Large intestine (tissue), 3 donors: ENCODE measurements at regions not wholly inside any gene's neighbourhood (a gene's known extent, or its start where the extent isn't known, plus 50 kb on each side); places are given as distances from the start of the nearest gene placed in this dataset.

ENCODE experiments used
- DNase-seq, 2 donors: peaks; one replicate each; pipeline versions ENCODE4 v3.0.0 to v3.0.0-alpha.2; 2013
- H3K27ac ChIP-seq: one replicate; pipeline ENCODE4 v1.5.1; 2013; ENCODE audit warnings: low read length
- H3K27me3 ChIP-seq: 2 replicates; pipeline ENCODE4 v1.6.1; 2013; ENCODE audit warnings: low read length; ENCODE audit not compliant: control insufficient read depth, insufficient read depth
- H3K36me3 ChIP-seq: 2 replicates; pipeline ENCODE4 v1.6.1; 2013; ENCODE audit warnings: low read length; ENCODE audit not compliant: control insufficient read depth, insufficient read depth
- H3K4me1 ChIP-seq: one replicate; pipeline ENCODE4 v1.6.1; 2013; ENCODE audit warnings: low read length; ENCODE audit not compliant: control insufficient read depth, insufficient read depth
- H3K4me3 ChIP-seq: one replicate; pipeline ENCODE4 v1.5.1; 2013; ENCODE audit warnings: low read length
- H3K9me3 ChIP-seq: one replicate; pipeline ENCODE4 v1.6.1; 2013; ENCODE audit warnings: mild to moderate bottlenecking, low read depth, low read length, moderate library complexity; ENCODE audit not compliant: control insufficient read depth
- WGBS: methylation state at CpG from one replicate; pipeline ENCODE4 v1.1.5; 2013; ENCODE audit warnings: low lambda C conversion rate; ENCODE audit not compliant: insufficient coverage; 5-methylcytosine and 5-hydroxymethylcytosine counted together

- H3K9me3 ChIP-seq: no peaks in the 10 kb centered on the region
- no peak overlapping the region for H3K4me3 ChIP-seq
- H3K36me3 ChIP-seq: no peaks in the 10 kb centered on the region
- H3K27me3 ChIP-seq: no peaks in the 10 kb centered on the region
- no peak for DNase-seq
- 100% methylated on average over 2 of the region's 6 CpGs for WGBS
- H3K27ac ChIP-seq: no peak overlapping the region
- H3K4me1 ChIP-seq: no peaks in the 10 kb centered on the region
These were observed 90.6 kb upstream of the ARL4C start for GRCh38 chr2:234587341-234588053.

GRCh38 chr2:234583331-234583730 is 86.5 kb upstream of the ARL4C start:
- DNase-seq: no peak
- H3K36me3 ChIP-seq: no peaks in the 10 kb centered on the region
- H3K27ac ChIP-seq: no peak overlapping the region
- no peak overlapping the region for H3K4me3 ChIP-seq
- H3K9me3 ChIP-seq: no peaks in the 10 kb centered on the region
- H3K4me1 ChIP-seq: no peaks in the 10 kb centered on the region
- H3K27me3 ChIP-seq: peaks cover 2% of the 10 kb centered on the region
- 93% methylated on average over 2 of the region's 4 CpGs for WGBS

GRCh38 chr2:234580686-234581085 is 83.8 kb upstream of the ARL4C start:
- Histone ChIP-seq H3K4me1 (no peaks in the 10 kb centered on the region), H3K4me3 (no peak overlapping the region), H3K9me3 (no peaks in the 10 kb centered on the region), H3K36me3 (no peaks in the 10 kb centered on the region), H3K27me3 (peaks cover 2% of the 10 kb centered on the region), H3K27ac (no peak overlapping the region)
- no CpG with 5 or more reads among the region's 5 CpGs for WGBS
- no peak for DNase-seq

- Histone ChIP-seq H3K9me3 (no peaks in the 10 kb centered on the region), H3K36me3 (no peaks in the 10 kb centered on the region), H3K27me3 (peaks cover 2% of the 10 kb centered on the region), H3K4me3 (no peak overlapping the region), H3K27ac (no peak overlapping the region), H3K4me1 (no peaks in the 10 kb centered on the region)
- DNase-seq: no peak
- no CpG with 5 or more reads among the region's 10 CpGs for WGBS
These were observed 82.5 kb upstream of the ARL4C start for GRCh38 chr2:234579231-234579962.

GRCh38 chr2:234578389-234578788 is 81.5 kb upstream of the ARL4C start:
- Histone ChIP-seq H3K9me3 (no peaks in the 10 kb centered on the region), H3K27ac (no peak overlapping the region), H3K36me3 (no peaks in the 10 kb centered on the region), H3K27me3 (peaks cover 2% of the 10 kb centered on the region), H3K4me1 (no peaks in the 10 kb centered on the region), H3K4me3 (no peak overlapping the region)
- no CpG with 5 or more reads among the region's 2 CpGs for whole genome bisulfite sequencing
- no peak for DNase-seq

- Histone ChIP-seq H3K9me3 (no peaks in the 10 kb centered on the region), H3K4me3 (no peak overlapping the region), H3K27me3 (peaks cover 2% of the 10 kb centered on the region), H3K27ac (no peak overlapping the region), H3K4me1 (no peaks in the 10 kb centered on the region), H3K36me3 (no peaks in the 10 kb centered on the region)
- no CpG with 5 or more reads among the region's 5 CpGs for WGBS
- no peak for DNase-seq
These were observed 80.3 kb upstream of the ARL4C start for GRCh38 chr2:234577191-234577590.

GRCh38 chr2:234571620-234572407 is 74.9 kb upstream of the ARL4C start:
- no peak for DNase-seq
- H3K36me3 ChIP-seq: no peaks in the 10 kb centered on the region
- no peak overlapping the region for H3K27ac ChIP-seq
- 100% methylated on average over 2 of the region's 9 CpGs for WGBS
- H3K4me1 ChIP-seq: no peaks in the 10 kb centered on the region
- H3K27me3 ChIP-seq: no peaks in the 10 kb centered on the region
- no peak overlapping the region for H3K4me3 ChIP-seq
- no peaks in the 10 kb centered on the region for H3K9me3 ChIP-seq

- Histone ChIP-seq H3K27ac (no peak overlapping the region), H3K4me3 (no peak overlapping the region), H3K36me3 (no peaks in the 10 kb centered on the region), H3K27me3 (no peaks in the 10 kb centered on the region), H3K4me1 (no peaks in the 10 kb centered on the region), H3K9me3 (no peaks in the 10 kb centered on the region)
- WGBS: 40% methylated on average over 1 of the region's 7 CpGs
- DNase-seq: no peak
These were observed 73.6 kb upstream of the ARL4C start for GRCh38 chr2:234570476-234570875.

GRCh38 chr2:234569776-234570430 is 73.0 kb upstream of the ARL4C start:
- H3K36me3 ChIP-seq: no peaks in the 10 kb centered on the region
- no peak overlapping the region for H3K27ac ChIP-seq
- no peak for DNase-seq
- 100% methylated on average over 1 of the region's 3 CpGs for WGBS
- no peaks in the 10 kb centered on the region for H3K4me1 ChIP-seq
- no peaks in the 10 kb centered on the region for H3K27me3 ChIP-seq
- H3K4me3 ChIP-seq: no peak overlapping the region
- H3K9me3 ChIP-seq: no peaks in the 10 kb centered on the region

GRCh38 chr2:234566622-234567021 is 69.7 kb upstream of the ARL4C start:
- no peak overlapping the region for H3K27ac ChIP-seq
- DNase-seq: no peak
- peaks cover 3% of the 10 kb centered on the region for H3K9me3 ChIP-seq
- H3K4me3 ChIP-seq: no peak overlapping the region
- H3K4me1 ChIP-seq: no peaks in the 10 kb centered on the region
- H3K27me3 ChIP-seq: no peaks in the 10 kb centered on the region
- no CpG with 5 or more reads among the region's 2 CpGs for WGBS
- no peaks in the 10 kb centered on the region for H3K36me3 ChIP-seq
